H1 (cell line): ENCODE measurements at regions not wholly inside any gene's neighbourhood (a gene's known extent, or its start where the extent isn't known, plus 50 kb on each side); places are given as distances from the start of the nearest gene placed in this dataset.

ENCODE experiments used
- BRCA1 ChIP-seq: IDR thresholded peaks from 2 replicates; pipeline ENCODE4 v1.6.1; 2012; ENCODE audit warnings: low read depth, low read length, improper control_type of control experiment
- CHD7 ChIP-seq: fragments of 300-600 bp; sonication (generic); IDR thresholded peaks from 2 replicates; pipeline ENCODE4 v1.7.1; 2012; ENCODE audit warnings: low read length, moderate library complexity, mild to moderate bottlenecking, inconsistent platforms; ENCODE audit not compliant: insufficient replicate concordance
- EGR1 ChIP-seq: IDR thresholded peaks from 2 replicates; pipeline ENCODE4 v1.6.1; 2011; ENCODE audit warnings: low read depth, low read length, borderline replicate concordance
- JUN ChIP-seq: IDR thresholded peaks from 2 replicates; pipeline ENCODE4 v1.6.1; 2011; ENCODE audit warnings: low read depth, mild to moderate bottlenecking, improper control_type of control experiment, low read length
- KDM4A ChIP-seq: IDR thresholded peaks from one replicate; pipeline ENCODE4 v1.7.1; 2012; ENCODE audit warnings: low read depth, mild to moderate bottlenecking, moderate library complexity, low read length, inconsistent platforms; ENCODE audit not compliant: severe bottlenecking
- TAF7 ChIP-seq: optimal IDR thresholded peaks from 2 replicates; pipeline ENCODE3; 2011; ENCODE audit warnings: low read depth, mild to moderate bottlenecking, inconsistent platforms, low read length, moderate library complexity, borderline replicate concordance

GRCh38 chr7:132059141-132059540 is 502.7 kb upstream of the PODXL start (continued):
- TF ChIP-seq CHD7 (no peak), KDM4A (no peak), JUN (no peak), TAF7 (no peak), BRCA1 (no peak), EGR1 (no peak)
